ENCODE measurements at regions not wholly inside any gene's neighbourhood (a gene's known extent, or its start where the extent isn't known, plus 50 kb on each side); places are given as distances from the start of the nearest gene placed in this dataset.

GRCh38 chr11:28697920-28698827 is 590.0 kb downstream of the METTL15 start:
- peak; percentile 69 for DNase-seq (ENCODE audit: low read depth)

DNA sequence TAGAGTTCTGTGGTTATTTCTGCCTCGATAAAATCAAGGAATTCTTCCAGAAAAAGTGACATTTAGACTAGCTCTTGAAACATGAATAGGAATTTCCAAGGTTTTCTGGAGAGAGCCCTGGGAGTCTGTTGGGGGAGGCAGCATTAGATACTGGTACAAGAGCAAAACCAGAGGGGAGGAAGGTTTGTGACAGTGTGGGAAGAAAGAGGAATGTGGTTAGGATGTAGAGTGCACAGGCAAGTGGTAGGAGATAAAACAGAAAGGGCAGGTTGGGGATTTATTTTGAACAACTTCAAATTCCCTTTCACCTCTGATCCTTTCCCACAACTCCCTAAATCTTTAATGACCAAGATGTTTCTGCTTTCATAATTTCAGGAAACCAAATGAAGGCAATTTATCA is 588.4 kb downstream of the METTL15 start:
- DNase-seq (ENCODE audit: low read depth), result no peak

GRCh38 chr11:28690746-28691145 is 582.6 kb downstream of the METTL15 start:
- DNase-seq (ENCODE audit: low read depth), result no peak

- DNase-seq (ENCODE audit: low read depth), result no peak
Measured at GRCh38 chr11:28684011-28684586, 575.9 kb downstream of the METTL15 start.

GRCh38 chr11:28679795-28680468 is 571.7 kb downstream of the METTL15 start:
- DNase-seq (ENCODE audit: low read depth), result peak; percentile 85

- no peak for DNase-seq (ENCODE audit: low read depth)
Measured at GRCh38 chr11:28677721-28678120, 569.5 kb downstream of the METTL15 start.

DNA sequence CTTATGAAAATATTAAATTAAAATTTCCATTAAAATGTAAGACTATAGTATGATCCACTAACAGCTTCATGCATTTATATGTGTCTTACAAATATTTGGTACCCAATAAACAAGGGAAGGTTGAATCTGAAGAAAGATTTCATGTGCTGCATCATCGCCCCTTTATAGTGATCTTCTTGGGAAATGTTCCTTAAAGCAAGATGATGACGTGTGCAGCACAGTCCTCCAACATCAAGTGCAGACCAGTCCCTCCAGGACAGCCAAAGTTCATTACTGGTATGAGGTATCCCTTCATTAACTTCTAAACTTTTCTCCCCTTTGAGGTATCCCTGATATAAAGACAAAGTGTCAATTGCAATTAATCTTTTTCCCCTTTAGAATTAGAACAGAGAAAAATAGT is 567.0 kb downstream of the METTL15 start:
- DNase-seq (ENCODE audit: low read depth), result no peak

GRCh38 chr11:28674433-28675103 is 566.4 kb downstream of the METTL15 start:
- no peak for DNase-seq (ENCODE audit: low read depth)

DNA sequence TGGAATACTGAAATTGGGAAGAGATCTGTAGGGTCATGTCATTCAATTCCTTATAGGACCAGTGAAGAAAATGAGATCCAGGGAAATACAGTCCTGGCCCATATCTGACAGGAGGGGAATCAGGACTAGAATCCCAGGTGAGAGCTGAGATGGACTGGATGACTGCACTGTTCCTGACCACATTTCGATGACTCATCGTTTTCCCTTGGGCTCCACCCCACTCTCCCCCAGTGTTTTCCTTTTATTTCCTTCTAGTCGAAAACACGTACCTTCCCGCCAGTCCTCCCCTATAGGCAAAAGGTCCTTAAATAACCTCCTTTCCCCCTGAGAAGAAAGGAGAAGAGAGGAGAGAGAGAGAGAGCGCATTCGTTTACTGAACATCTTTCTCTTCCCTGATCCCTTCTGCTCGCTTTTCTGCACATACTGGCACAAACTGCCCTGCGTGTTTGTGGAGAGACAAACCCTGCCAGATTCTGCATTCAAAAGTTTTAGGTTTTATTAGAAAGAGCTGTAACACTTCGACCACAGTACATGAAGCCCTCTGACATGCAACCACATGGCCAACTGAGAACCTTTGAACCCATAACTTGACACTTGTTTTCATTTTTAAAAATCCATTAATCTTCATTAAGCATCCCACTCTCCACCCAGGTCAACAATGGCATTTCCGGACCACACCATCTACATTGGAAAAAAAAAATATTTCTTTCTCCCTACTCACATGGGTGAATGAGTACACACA is 565.7 kb downstream of the METTL15 start:
- DNase-seq (ENCODE audit: low read depth), result no peak

GRCh38 chr11:28671274-28671673 is 563.1 kb downstream of the METTL15 start:
- no peak for DNase-seq (ENCODE audit: low read depth)

DNA sequence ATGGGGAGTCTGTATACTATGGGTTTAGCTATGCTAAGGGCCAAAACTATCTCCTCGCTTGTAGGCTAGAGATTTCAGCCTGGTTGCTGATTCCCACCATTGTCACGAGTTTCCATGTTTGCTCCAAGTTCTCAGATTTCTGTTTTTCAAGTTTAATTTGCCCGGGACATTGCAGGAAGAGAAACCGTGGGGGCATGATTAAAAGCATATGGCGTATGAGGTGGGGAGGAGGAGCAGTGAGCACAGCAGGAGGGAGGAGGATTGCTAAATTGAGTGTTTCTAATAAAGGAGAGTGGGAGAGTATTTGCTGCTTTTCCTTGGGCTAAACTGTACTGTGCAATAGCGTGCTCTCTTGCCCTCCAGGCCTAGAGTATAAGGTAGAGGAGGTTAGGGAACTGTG is 558.4 kb downstream of the METTL15 start:
- DNase-seq (ENCODE audit: low read depth), result no peak

DNA sequence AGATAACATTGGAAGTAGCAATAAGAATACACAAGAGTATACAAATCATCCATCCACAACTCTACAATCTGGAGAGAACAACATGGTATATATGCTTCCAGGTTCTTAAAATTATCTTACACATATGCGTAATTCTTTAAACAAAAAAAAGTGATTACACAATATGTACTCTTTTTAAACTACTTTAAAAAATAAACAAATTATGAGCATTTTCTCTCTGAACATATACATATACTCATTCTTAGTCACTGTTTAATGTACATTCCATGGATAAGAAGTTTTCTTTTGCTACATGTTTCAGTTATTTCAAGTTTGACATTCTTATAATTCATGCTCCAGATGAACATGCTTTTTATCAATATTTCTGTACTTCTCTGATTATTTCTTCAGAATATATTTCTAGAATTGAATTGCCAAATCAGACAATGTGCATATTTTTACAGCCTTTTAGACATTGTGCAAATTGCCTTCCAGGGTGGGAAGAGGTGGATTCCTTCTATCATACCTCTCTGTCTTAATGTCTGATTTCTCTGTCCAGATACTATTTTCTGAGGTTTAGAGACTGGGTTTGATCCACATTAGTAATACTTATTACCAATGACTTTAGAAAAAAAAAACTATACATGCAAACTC is 551.6 kb downstream of the METTL15 start:
- DNase-seq (ENCODE audit: low read depth), result no peak

DNA sequence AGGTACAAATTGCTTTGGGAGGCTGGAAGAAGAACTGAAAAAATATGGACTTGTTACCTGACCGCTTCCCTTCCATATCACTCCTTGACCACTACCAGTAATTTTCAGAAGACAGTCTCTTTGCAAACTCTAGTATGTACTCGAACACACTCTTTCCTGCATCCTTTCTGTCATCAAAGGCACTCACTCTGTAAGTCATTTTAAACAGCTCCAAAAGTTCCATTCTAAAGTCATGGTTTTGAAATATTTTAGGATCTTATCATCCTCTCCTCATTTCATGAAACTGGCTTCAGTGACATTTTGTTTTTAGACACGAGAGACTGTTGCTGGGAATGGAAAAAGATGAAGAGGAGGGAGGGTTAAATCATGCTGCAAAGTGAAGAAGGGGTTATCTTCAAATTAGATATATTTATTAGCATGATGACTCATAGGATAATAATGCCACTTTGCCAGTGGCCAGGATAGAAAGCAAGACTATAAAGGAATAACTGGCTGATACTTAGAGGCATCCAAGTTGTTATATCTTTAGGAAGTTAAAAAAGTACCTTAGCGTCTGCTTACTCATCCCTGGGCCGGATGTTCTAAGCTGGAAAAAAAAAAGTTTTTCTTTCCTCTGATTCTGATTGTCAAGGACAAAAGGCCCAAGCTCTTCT is 549.3 kb downstream of the METTL15 start:
- peak; percentile 15 for DNase-seq (ENCODE audit: low read depth)

DNA sequence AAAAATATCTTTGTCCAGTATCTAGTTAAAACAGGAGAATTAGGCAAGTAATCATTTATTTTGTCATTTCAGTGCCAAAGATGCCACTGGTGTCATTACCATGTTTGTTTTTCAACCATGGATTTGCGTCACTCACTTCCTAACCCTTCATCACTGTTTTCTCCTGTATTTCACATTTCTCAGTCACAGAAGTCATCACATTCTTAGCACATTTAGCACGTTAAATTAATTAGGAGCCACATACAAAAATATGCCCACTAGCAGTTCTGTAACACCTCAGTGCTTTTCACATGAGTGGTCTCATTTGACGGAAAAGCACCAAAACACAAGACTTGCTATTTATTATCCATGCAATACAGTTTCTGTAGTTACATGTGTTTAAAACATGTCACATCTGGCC is 546.0 kb downstream of the METTL15 start:
- no peak for DNase-seq (ENCODE audit: low read depth)

- DNase-seq (ENCODE audit: low read depth), result no peak
Measured at GRCh38 chr11:28649922-28650321, 541.7 kb downstream of the METTL15 start.

DNA sequence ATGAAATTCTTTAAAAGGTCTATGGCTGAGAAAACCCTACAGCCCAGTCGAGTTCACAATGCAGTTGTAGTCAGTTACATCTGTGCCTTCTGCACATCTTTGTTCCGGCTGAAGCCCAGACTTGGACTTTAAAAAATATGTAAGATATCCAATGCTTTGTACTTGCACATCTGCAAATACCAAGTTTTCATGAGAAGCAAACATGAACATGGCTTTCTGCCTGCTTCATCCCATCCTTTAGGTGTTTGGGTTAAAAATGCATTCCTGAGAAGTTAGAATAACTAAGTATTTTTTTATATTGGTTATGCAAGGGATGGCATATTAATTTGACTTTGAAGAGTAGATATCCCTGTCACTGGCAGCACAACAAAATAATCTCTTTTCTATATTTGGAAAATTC is 528.4 kb downstream of the METTL15 start:
- DNase-seq (ENCODE audit: low read depth), result no peak

GRCh38 chr11:28636033-28636432 is 527.8 kb downstream of the METTL15 start:
- DNase-seq (ENCODE audit: low read depth), result no peak

DNA sequence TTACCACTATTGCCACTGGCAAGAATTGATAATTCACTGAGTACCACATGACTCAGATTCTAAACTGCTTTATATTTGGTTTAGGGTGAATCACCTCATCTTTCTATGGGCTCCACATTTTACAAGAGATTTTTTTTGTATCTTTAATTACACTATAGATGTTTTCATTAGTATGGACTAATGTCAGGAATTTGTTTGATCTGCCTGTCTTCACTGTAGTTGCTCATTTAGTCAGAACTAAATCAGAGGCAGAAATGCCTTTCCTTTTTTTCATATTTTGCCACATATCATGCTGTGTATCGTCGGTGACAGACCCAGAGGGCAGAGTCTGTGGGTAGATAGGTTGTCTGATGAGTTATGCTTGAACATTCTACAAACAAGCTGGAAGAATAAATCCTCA is 524.1 kb downstream of the METTL15 start:
- DNase-seq (ENCODE audit: low read depth), result no peak

DNA sequence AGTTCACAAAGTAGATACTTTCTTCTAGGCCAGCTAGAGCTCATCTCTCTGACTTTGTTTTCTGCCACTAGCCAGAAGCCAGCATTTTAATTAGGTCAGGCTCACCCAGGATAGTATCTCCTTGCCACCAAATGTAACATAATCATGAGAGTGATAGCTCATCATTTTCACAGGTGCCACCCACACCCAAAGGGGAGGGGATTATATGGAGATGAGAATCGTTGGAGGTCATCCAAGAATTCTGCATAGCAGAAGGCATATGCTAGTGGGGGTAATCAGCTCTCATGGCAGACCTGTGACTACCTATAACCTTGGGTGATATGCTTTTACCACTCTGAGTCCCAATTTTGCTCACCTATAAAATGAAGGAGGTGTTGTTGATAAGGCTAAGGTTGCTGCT is 523.0 kb downstream of the METTL15 start:
- peak; percentile 8 for DNase-seq (ENCODE audit: low read depth)

GRCh38 chr11:28629235-28629634 is 521.0 kb downstream of the METTL15 start:
- DNase-seq (ENCODE audit: low read depth), result no peak
